Neural crest cell (in vitro differentiated cells): ENCODE measurements at regions not wholly inside any gene's neighbourhood (a gene's known extent, or its start where the extent isn't known, plus 50 kb on each side); places are given as distances from the start of the nearest gene placed in this dataset.

ENCODE experiments used
- DNase-seq: peaks from one replicate; pipeline ENCODE4 v3.0.0; 2021; ENCODE audit warnings: low read depth, mixed read lengths, low spot score
- H3K27ac Mint-ChIP-seq: one replicate; pipeline ENCODE4 v1.8.0; 2021; ENCODE audit warnings: mild to moderate bottlenecking, mixed read lengths; ENCODE audit not compliant: unreplicated experiment
- H3K27me3 Mint-ChIP-seq: 2 replicates; pipeline ENCODE4 v1.8.0; 2021; ENCODE audit warnings: low read depth, mild to moderate bottlenecking, mixed read lengths
- H3K36me3 Mint-ChIP-seq: 2 replicates; pipeline ENCODE4 v1.8.0; 2021; ENCODE audit warnings: low read depth, mild to moderate bottlenecking, mixed read lengths
- H3K4me1 Mint-ChIP-seq: 2 replicates; pipeline ENCODE4 v1.8.0; 2021; ENCODE audit warnings: mixed read lengths
- H3K4me3 Mint-ChIP-seq: one replicate; pipeline ENCODE4 v1.8.0; 2021; ENCODE audit warnings: mild to moderate bottlenecking, mixed read lengths
- H3K9me3 Mint-ChIP-seq: 2 replicates; pipeline ENCODE4 v1.8.0; 2021; ENCODE audit warnings: mixed read lengths
- TF ChIP-seq, protein P1 (sequence below): fragments of 200-600 bp; sonication (generic); conservative IDR thresholded peaks from 2 replicates; pipeline ENCODE4 v1.5.0; 2021; ENCODE audit warnings: antibody characterized with exemption, mild to moderate bottlenecking

DNA sequence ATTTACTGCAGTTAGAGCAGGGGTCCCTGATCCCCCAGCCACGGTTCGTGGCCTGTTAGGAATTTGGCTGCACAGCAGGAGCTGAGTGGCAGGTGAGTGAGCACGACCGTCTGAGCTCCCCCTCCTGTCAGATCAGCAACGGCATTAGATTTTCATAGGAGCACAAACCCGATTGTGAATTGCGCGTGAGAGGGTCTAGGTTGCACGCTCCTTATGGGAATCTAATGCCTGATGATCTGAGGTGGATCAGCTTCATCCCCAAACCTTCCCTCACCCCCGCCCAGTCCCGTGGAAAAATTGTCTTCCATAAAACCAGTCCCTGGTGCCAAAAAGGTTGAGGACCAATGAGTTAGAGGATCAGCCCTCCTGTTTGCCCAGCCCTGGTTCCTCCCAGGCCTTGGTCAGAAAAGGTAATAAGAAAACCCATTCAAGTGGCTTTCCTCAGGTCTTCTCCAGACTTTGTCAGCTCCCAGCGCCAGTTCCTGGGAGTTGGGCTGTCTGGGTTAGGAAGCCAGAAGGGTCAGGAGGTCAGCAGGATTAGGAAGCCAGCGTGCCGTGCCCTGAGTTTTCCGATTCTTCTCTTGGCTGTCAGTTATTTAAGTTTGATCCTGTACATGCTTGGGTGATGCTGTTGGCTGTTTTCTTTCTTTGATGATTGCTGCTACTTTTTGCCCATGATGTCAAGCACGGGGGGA lies 139.9 kb upstream of the PMEPA1 start:
- Mint-ChIP-seq H3K4me3 (no peak overlapping the region), H3K9me3 (no peaks in the 10 kb centered on the region), H3K36me3 (no peaks in the 10 kb centered on the region)

DNA sequence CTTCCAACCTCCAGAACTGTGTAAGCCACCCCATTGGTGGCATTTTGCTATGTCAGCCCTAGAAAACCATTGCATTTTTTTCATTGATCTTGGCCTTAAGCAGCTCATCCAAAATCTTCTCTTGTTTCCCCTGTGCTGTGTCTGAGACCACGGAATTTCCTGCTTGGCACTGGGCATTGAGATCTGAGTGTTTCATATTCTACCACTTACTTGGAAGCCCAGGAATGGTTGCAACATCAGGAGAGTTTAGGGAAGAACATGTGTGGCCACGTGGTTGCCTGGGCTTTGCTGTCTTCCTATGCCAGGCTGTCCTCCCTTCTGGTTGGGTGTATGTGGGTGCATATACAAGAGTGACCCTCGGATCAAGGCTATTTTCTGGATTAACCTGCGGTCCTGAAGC lies 139.3 kb upstream of the PMEPA1 start:
- no peak for DNase-seq
- TF ChIP-seq, protein P1, sequence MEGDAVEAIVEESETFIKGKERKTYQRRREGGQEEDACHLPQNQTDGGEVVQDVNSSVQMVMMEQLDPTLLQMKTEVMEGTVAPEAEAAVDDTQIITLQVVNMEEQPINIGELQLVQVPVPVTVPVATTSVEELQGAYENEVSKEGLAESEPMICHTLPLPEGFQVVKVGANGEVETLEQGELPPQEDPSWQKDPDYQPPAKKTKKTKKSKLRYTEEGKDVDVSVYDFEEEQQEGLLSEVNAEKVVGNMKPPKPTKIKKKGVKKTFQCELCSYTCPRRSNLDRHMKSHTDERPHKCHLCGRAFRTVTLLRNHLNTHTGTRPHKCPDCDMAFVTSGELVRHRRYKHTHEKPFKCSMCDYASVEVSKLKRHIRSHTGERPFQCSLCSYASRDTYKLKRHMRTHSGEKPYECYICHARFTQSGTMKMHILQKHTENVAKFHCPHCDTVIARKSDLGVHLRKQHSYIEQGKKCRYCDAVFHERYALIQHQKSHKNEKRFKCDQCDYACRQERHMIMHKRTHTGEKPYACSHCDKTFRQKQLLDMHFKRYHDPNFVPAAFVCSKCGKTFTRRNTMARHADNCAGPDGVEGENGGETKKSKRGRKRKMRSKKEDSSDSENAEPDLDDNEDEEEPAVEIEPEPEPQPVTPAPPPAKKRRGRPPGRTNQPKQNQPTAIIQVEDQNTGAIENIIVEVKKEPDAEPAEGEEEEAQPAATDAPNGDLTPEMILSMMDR = no peak
- Mint-ChIP-seq H3K36me3 (no peaks in the 10 kb centered on the region), H3K27me3 (peaks cover 20% of the 10 kb centered on the region), H3K27ac (no peak overlapping the region), H3K9me3 (no peaks in the 10 kb centered on the region), H3K4me1 (no peaks in the 10 kb centered on the region), H3K4me3 (no peak overlapping the region)

More for the DNA sequence above, 139.9 kb upstream of the PMEPA1 start:
- no peaks in the 10 kb centered on the region for H3K4me1 Mint-ChIP-seq
- TF ChIP-seq, protein P1 = no peak
- no peak for DNase-seq
- H3K27ac Mint-ChIP-seq = no peak overlapping the region
- H3K27me3 Mint-ChIP-seq = peaks cover 20% of the 10 kb centered on the region

DNA sequence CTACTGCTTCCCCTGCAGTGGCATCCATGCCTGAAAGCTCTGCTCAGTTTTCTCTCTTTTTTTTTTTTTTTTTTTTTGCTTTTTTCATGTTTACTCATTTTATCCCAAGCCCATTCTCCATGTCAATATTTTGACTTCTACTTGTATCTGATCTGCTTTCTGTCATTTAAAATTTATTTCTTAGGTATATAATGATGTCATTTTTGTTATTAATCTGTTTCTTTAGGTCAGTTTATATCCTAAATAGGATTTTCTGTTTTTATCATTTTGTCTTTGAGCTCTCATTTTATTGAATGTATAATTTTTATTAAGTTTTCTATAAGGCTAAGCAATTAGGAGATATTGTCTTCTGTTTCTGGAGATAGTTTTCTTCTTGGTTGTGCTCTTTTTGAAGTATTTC lies 138.5 kb upstream of the PMEPA1 start:
- TF ChIP-seq, protein P1 = no peak
- Mint-ChIP-seq H3K27me3 (peaks cover 20% of the 10 kb centered on the region), H3K4me1 (no peaks in the 10 kb centered on the region), H3K4me3 (no peak overlapping the region), H3K36me3 (no peaks in the 10 kb centered on the region), H3K27ac (no peak overlapping the region), H3K9me3 (no peaks in the 10 kb centered on the region)
- DNase-seq = no peak

DNA sequence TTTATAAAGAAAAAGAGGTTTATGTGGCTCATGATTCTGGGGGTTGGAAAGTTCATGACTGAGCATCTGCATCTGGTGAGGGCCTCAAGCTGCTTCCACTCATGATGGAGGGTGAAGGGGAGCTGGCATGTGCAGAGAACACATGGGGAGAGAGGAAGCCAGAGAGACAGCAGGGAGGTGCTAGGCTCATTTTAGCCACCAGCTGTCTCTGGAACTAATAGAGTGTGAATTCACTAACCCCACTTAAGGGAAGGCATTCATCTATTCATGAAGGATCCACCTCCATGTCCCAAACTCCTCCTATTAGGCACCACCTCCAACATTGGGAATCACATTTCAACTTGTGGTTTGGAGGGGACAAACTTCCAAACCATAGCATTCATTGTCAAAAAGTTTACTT lies 137.3 kb upstream of the PMEPA1 start:
- TF ChIP-seq, protein P1 = no peak
- H3K9me3 Mint-ChIP-seq = no peaks in the 10 kb centered on the region
- no peak overlapping the region for H3K4me3 Mint-ChIP-seq
- no peaks in the 10 kb centered on the region for H3K4me1 Mint-ChIP-seq
- DNase-seq = no peak
- no peak overlapping the region for H3K27ac Mint-ChIP-seq
- peaks cover 19% of the 10 kb centered on the region for H3K27me3 Mint-ChIP-seq
- H3K36me3 Mint-ChIP-seq = no peaks in the 10 kb centered on the region

DNA sequence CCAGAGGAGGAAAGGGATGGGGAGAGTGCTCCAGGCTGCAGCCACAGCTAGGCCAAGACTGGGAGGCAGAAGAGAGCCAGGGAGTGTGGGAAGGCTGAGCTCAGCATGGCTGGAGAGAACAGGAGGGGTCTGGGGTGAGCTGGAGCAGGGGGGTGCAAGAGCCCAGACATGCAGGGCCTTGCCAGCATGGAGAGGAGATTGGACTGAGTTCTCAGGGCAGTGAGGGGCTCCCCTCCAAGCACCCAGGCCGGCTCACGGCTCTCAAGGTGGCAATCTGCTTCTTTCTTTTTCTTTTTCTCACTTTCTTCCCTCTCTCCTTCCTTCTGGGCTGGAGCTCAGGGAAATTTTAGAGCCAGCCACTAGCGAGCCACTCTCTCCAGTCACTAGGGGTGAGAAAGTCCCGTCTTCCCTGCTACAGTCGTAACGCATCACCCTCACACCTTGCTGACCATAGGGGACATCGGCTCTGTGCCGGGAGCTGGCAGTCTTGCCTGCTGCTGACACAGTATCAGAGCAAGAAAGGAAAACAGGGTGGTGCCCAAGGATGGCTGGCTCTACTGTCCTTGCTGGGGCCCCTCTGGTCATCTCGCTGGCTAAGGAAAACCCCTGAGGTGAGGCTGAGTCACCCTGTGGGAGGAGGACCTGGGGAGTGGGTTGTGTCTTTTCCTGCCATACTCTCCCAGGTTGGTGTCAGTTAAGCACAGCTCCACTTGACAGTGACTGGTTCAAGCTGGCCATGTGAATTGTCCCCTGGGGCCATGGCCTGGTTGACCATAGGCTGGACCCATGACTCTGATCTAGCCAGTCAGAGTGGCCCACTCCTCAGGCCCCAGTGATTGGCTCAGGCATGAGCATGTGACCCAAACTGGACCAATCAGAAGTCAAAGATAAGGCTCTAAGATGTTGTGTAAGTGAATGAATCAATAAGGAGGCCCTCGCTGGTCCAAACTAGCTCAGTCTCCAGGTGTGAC lies 135.1 kb upstream of the PMEPA1 start:
- no peak overlapping the region for H3K4me3 Mint-ChIP-seq
- H3K4me1 Mint-ChIP-seq = no peaks in the 10 kb centered on the region
- H3K9me3 Mint-ChIP-seq = no peaks in the 10 kb centered on the region
- DNase-seq = no peak
- TF ChIP-seq, protein P1 = no peak
- H3K27ac Mint-ChIP-seq = no peak overlapping the region
- peaks cover 16% of the 10 kb centered on the region for H3K27me3 Mint-ChIP-seq
- no peaks in the 10 kb centered on the region for H3K36me3 Mint-ChIP-seq
